Urinary bladder (tissue), 3 donors: ENCODE measurements at regions not wholly inside any gene's neighbourhood (a gene's known extent, or its start where the extent isn't known, plus 50 kb on each side); places are given as distances from the start of the nearest gene placed in this dataset.

Source experiments
- DNase-seq: peaks from one replicate; pipeline ENCODE4 v3.0.0-alpha.2; 2015; ENCODE audit errors: extremely low spot score
- H3K27ac ChIP-seq: one replicate; pipeline ENCODE4 v1.5.1; 2013; ENCODE audit warnings: low read depth, mild to moderate bottlenecking, moderate library complexity
- H3K36me3 ChIP-seq: one replicate; pipeline ENCODE4 v1.6.1; 2013; ENCODE audit warnings: mild to moderate bottlenecking, moderate library complexity; ENCODE audit not compliant: insufficient read depth
- H3K4me1 ChIP-seq: one replicate; pipeline ENCODE4 v1.6.1; 2013; ENCODE audit warnings: mild to moderate bottlenecking, moderate library complexity; ENCODE audit not compliant: insufficient read depth
- H3K4me3 ChIP-seq: one replicate; pipeline ENCODE4 v1.5.1; 2013; ENCODE audit warnings: low read depth, low read length
- WGBS: extraction: QIAGEN DNeasy Blood & Tissue Kit; methylation state at CpG from one replicate; pipeline ENCODE4 v1.1.7; 2013; 5-methylcytosine and 5-hydroxymethylcytosine counted together
- donor health status: healthy with polysubstance abuse.
- donor health status: healthy.

- H3K36me3 ChIP-seq = no peaks in the 10 kb centered on the region
- 76% methylated on average over 5 of the region's 5 CpGs for whole genome bisulfite sequencing
- H3K4me1 ChIP-seq = no peaks in the 10 kb centered on the region
- no peak overlapping the region for H3K4me3 ChIP-seq
- no peak overlapping the region for H3K27ac ChIP-seq
- no peak for DNase-seq
Observed at GRCh38 chr9:89835666-89836065, 230.9 kb downstream of the GADD45G start.

GRCh38 chr9:89837162-89837933 lies 232.5 kb downstream of the GADD45G start:
- Histone ChIP-seq H3K4me3 (no peak overlapping the region), H3K27ac (no peak overlapping the region), H3K36me3 (no peaks in the 10 kb centered on the region), H3K4me1 (no peaks in the 10 kb centered on the region)
- no peak for DNase-seq
- WGBS = 74% methylated on average over 11 of the region's 11 CpGs

- WGBS = 99% methylated on average over 5 of the region's 5 CpGs
Observed at GRCh38 chr9:89837934-89838310, 233.1 kb downstream of the GADD45G start.

GRCh38 chr9:89838621-89839020 lies 233.8 kb downstream of the GADD45G start:
- Histone ChIP-seq H3K27ac (no peak overlapping the region), H3K4me1 (no peaks in the 10 kb centered on the region), H3K4me3 (no peak overlapping the region), H3K36me3 (no peaks in the 10 kb centered on the region)
- WGBS = 97% methylated on average over 6 of the region's 6 CpGs
- no peak for DNase-seq

More at GRCh38 chr9:89837934-89838310, 233.1 kb downstream of the GADD45G start:
- no peak overlapping the region for H3K4me3 ChIP-seq
- H3K36me3 ChIP-seq = no peaks in the 10 kb centered on the region
- no peak for DNase-seq
- no peaks in the 10 kb centered on the region for H3K4me1 ChIP-seq
- no peak overlapping the region for H3K27ac ChIP-seq

GRCh38 chr9:89839449-89839848 lies 234.6 kb downstream of the GADD45G start:
- WGBS = 51% methylated on average over 4 of the region's 4 CpGs
- Histone ChIP-seq H3K4me3 (no peak overlapping the region), H3K36me3 (no peaks in the 10 kb centered on the region), H3K4me1 (no peaks in the 10 kb centered on the region), H3K27ac (no peak overlapping the region)
- DNase-seq = no peak

- Histone ChIP-seq H3K4me3 (no peak overlapping the region), H3K36me3 (no peaks in the 10 kb centered on the region), H3K4me1 (no peaks in the 10 kb centered on the region), H3K27ac (no peak overlapping the region)
- no peak for DNase-seq
- WGBS = 81% methylated on average over 7 of the region's 7 CpGs
Observed at GRCh38 chr9:89839952-89840351, 235.1 kb downstream of the GADD45G start.

- H3K4me1 ChIP-seq = no peaks in the 10 kb centered on the region
- H3K27ac ChIP-seq = no peak overlapping the region
- WGBS = 94% methylated on average over 5 of the region's 5 CpGs
- DNase-seq = no peak
- H3K36me3 ChIP-seq = no peaks in the 10 kb centered on the region
- H3K4me3 ChIP-seq = no peak overlapping the region
Observed at GRCh38 chr9:89841456-89841855, 236.6 kb downstream of the GADD45G start.

GRCh38 chr9:89842267-89842768 lies 237.5 kb downstream of the GADD45G start:
- WGBS = 91% methylated on average over 8 of the region's 8 CpGs
- Histone ChIP-seq H3K4me3 (no peak overlapping the region), H3K36me3 (no peaks in the 10 kb centered on the region), H3K27ac (no peak overlapping the region), H3K4me1 (no peaks in the 10 kb centered on the region)
- no peak for DNase-seq

GRCh38 chr9:89843074-89843473 lies 238.3 kb downstream of the GADD45G start:
- WGBS = 90% methylated on average over 5 of the region's 5 CpGs
- DNase-seq = no peak
- H3K4me3 ChIP-seq = no peak overlapping the region
- no peak overlapping the region for H3K27ac ChIP-seq
- H3K4me1 ChIP-seq = no peaks in the 10 kb centered on the region
- no peaks in the 10 kb centered on the region for H3K36me3 ChIP-seq

- no peak overlapping the region for H3K27ac ChIP-seq
- no peak for DNase-seq
- 90% methylated on average over 3 of the region's 3 CpGs for WGBS
- no peaks in the 10 kb centered on the region for H3K36me3 ChIP-seq
- H3K4me1 ChIP-seq = no peaks in the 10 kb centered on the region
- H3K4me3 ChIP-seq = no peak overlapping the region
Observed at GRCh38 chr9:89843591-89843990, 238.8 kb downstream of the GADD45G start.

GRCh38 chr9:89844075-89844474 lies 239.3 kb downstream of the GADD45G start:
- H3K27ac ChIP-seq = no peak overlapping the region
- WGBS = 96% methylated on average over 5 of the region's 5 CpGs
- no peak for DNase-seq
- H3K4me3 ChIP-seq = no peak overlapping the region
- no peaks in the 10 kb centered on the region for H3K4me1 ChIP-seq
- no peaks in the 10 kb centered on the region for H3K36me3 ChIP-seq

GRCh38 chr9:89844535-89844934 lies 239.7 kb downstream of the GADD45G start:
- Histone ChIP-seq H3K27ac (no peak overlapping the region), H3K4me3 (no peak overlapping the region), H3K36me3 (no peaks in the 10 kb centered on the region), H3K4me1 (no peaks in the 10 kb centered on the region)
- WGBS = 91% methylated on average over 6 of the region's 6 CpGs
- DNase-seq = no peak

GRCh38 chr9:89845321-89845720 lies 240.5 kb downstream of the GADD45G start:
- peaks cover 1% of the 10 kb centered on the region for H3K4me1 ChIP-seq
- H3K27ac ChIP-seq = no peak overlapping the region
- no peak for DNase-seq
- no peaks in the 10 kb centered on the region for H3K36me3 ChIP-seq
- 87% methylated on average over 3 of the region's 3 CpGs for WGBS
- H3K4me3 ChIP-seq = no peak overlapping the region

GRCh38 chr9:89845862-89846261 lies 241.1 kb downstream of the GADD45G start:
- 87% methylated on average over 9 of the region's 9 CpGs for WGBS
- DNase-seq = no peak
- no peak overlapping the region for H3K27ac ChIP-seq
- peaks cover 1% of the 10 kb centered on the region for H3K4me1 ChIP-seq
- no peaks in the 10 kb centered on the region for H3K36me3 ChIP-seq
- no peak overlapping the region for H3K4me3 ChIP-seq
